ENCODE measurements at regions not wholly inside any gene's neighbourhood (a gene's known extent, or its start where the extent isn't known, plus 50 kb on each side); places are given as distances from the start of the nearest gene placed in this dataset.
"Not testable (repeated sequence)": the region's sequence is repeated elsewhere in the genome, so short reads cannot be mapped to it uniquely, and the experiment has no call there.

DNA sequence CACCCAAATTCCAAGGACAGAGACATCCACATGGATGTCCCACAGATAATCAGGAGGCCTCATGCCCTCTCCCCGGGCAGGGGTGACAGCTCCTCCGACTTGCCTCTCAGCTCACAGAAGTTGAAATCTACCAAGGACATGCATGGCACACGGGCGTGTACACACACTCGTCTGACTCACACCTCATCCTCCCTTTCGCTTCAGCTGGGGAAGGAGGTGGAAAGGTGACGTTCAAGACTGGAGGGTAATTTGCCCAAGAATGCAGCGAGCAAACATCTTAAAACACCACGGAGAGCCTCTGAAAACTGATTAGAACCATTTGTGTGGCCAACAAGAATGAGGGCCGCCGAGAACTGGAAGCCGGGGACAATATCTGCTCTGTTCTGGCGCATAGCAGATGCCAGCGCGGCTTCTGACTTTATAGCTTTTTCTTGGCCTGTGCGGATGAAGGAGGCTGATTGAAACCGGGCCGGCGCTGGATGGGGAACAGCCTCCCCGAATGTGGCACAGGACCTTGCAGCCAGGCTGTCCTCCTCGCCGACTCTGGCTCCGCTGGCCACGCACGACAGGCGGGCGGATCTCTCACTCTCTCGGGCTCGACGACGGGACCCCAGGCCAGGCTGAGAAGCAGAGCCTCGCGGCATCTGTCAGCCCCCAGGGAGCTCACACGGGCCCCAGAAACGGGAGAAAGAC lies 100.9 kb downstream of the C16orf95 start:
- Histone ChIP-seq H3K79me2 (ENCODE audit: low read length) (no peaks in the 10 kb centered on the region), H3K9me3 (ENCODE audit: insufficient read depth, low read length) (no peaks in the 10 kb centered on the region), H4K20me1 (ENCODE audit: insufficient read depth, low read length) (no peaks in the 10 kb centered on the region), H2AFZ (ENCODE audit: low read depth, low read length) (no peak overlapping the region), H3K27me3 (ENCODE audit: low read depth, low read length) (no peaks in the 10 kb centered on the region), H3K27ac (ENCODE audit: low read length) (no peak overlapping the region), H3K36me3 (replicated peaks; ENCODE audit: low read depth, low read length) (no peaks in the 10 kb centered on the region), H3K4me2 (ENCODE audit: low read length) (no peak overlapping the region), H3K9ac (ENCODE audit: low read length) (no peak overlapping the region), H3K4me3 (ENCODE audit: low read length) (no peak overlapping the region), H3K4me1 (ENCODE audit: low read length) (no peaks in the 10 kb centered on the region)
- no peak for TF ChIP-seq EZH2phosphoT487 (IDR thresholded peaks at IDR 0.05; ENCODE audit: low read depth)

DNA sequence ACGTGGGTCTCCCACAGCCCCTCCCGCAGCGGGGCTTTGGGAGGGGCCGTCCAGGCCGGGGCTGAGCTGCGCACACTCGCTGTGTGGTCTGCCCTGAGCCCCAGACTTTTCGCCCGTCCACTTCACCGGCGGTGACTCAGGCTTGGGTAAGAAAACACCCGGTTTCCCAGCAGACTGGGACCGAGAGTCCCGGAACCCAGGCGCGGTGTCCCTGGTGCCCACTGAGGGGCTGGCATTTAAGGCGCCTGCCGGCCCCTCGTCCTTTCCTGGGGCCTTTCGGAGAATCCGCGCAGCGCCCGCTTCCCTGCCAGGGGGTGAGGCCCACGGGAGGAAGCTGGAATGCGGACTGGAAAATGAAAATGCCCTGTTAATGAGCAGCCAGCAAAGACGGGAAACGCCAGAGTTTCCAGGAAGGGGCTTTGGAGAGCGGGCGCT lies 100.3 kb downstream of the C16orf95 start:
- no peak overlapping the region for H2AFZ ChIP-seq (ENCODE audit: low read depth, low read length)
- no peak overlapping the region for H3K4me2 ChIP-seq (ENCODE audit: low read length)
- H3K4me1 ChIP-seq (ENCODE audit: low read length), result no peaks in the 10 kb centered on the region

GRCh38 chr16:87217802-87218201 lies 99.4 kb downstream of the C16orf95 start:
- not testable (repeated sequence) for H3K4me1 ChIP-seq (ENCODE audit: low read length); H2AFZ ChIP-seq (ENCODE audit: low read depth, low read length)

More for the DNA sequence above, 100.3 kb downstream of the C16orf95 start:
- no peaks in the 10 kb centered on the region for H3K79me2 ChIP-seq (ENCODE audit: low read length)
- H3K9me3 ChIP-seq (ENCODE audit: insufficient read depth, low read length), result no peaks in the 10 kb centered on the region
- H3K36me3 ChIP-seq (replicated peaks; ENCODE audit: low read depth, low read length), result no peaks in the 10 kb centered on the region
- H3K9ac ChIP-seq (ENCODE audit: low read length), result no peak overlapping the region
- H3K27ac ChIP-seq (ENCODE audit: low read length), result no peak overlapping the region
- no peaks in the 10 kb centered on the region for H3K27me3 ChIP-seq (ENCODE audit: low read depth, low read length)
- TF ChIP-seq, protein P1, sequence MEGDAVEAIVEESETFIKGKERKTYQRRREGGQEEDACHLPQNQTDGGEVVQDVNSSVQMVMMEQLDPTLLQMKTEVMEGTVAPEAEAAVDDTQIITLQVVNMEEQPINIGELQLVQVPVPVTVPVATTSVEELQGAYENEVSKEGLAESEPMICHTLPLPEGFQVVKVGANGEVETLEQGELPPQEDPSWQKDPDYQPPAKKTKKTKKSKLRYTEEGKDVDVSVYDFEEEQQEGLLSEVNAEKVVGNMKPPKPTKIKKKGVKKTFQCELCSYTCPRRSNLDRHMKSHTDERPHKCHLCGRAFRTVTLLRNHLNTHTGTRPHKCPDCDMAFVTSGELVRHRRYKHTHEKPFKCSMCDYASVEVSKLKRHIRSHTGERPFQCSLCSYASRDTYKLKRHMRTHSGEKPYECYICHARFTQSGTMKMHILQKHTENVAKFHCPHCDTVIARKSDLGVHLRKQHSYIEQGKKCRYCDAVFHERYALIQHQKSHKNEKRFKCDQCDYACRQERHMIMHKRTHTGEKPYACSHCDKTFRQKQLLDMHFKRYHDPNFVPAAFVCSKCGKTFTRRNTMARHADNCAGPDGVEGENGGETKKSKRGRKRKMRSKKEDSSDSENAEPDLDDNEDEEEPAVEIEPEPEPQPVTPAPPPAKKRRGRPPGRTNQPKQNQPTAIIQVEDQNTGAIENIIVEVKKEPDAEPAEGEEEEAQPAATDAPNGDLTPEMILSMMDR (IDR thresholded peaks at IDR 0.05; ENCODE audit: low read depth, low read length), result no peak
- TF ChIP-seq EZH2phosphoT487 (IDR thresholded peaks at IDR 0.05; ENCODE audit: low read depth), result no peak
- H3K4me3 ChIP-seq (ENCODE audit: low read length), result no peak overlapping the region
- H4K20me1 ChIP-seq (ENCODE audit: insufficient read depth, low read length), result no peaks in the 10 kb centered on the region

DNA sequence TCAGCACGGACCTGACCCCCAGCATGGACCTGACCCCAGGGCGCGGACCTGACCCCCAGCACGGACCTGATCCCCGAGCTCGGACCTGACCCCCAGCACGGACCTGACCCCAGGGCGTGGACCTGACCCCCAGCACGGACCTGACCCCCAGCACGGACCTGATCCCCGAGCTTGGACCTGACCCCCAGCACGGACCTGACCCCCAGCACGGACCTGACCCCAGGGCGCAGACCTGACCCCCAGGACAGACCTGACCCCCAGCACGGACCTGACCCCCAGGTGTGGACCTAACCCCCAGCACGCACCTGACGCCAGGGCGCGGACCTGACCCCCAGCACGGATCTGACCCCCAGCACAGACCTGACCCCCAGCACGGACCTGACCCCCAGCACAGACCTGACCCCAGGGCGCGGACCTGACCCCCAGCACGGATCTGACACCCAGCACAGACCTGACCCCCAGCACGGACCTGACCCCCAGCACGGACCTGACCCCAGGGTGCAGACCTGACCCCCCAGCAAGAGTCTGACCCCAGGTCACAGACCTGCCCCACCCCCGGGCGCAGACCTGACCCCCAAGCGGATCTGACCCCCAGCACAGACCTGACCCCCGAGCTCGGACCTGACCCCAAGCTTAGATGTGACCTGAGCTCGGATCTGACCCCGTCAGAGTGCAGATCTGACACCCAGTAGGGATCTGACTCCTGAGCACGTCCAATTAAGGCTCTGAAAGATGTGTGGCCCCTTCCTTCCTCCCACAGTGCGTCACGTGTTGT lies 98.7 kb downstream of the C16orf95 start:
- Histone ChIP-seq H3K4me2 (ENCODE audit: low read length) (no peak overlapping the region), H2AFZ (ENCODE audit: low read depth, low read length) (no peak overlapping the region), H3K27ac (ENCODE audit: low read length) (no peak overlapping the region), H3K36me3 (replicated peaks; ENCODE audit: low read depth, low read length) (no peaks in the 10 kb centered on the region), H3K4me1 (ENCODE audit: low read length) (no peaks in the 10 kb centered on the region), H3K9ac (ENCODE audit: low read length) (no peak overlapping the region), H3K27me3 (ENCODE audit: low read depth, low read length) (no peaks in the 10 kb centered on the region), H3K4me3 (ENCODE audit: low read length) (no peak overlapping the region), H4K20me1 (ENCODE audit: insufficient read depth, low read length) (no peaks in the 10 kb centered on the region), H3K79me2 (ENCODE audit: low read length) (no peaks in the 10 kb centered on the region), H3K9me3 (ENCODE audit: insufficient read depth, low read length) (no peaks in the 10 kb centered on the region)
- TF ChIP-seq EZH2phosphoT487 (IDR thresholded peaks at IDR 0.05; ENCODE audit: low read depth), result no peak
- TF ChIP-seq, protein P1 (IDR thresholded peaks at IDR 0.05; ENCODE audit: low read depth, low read length), result no peak

More at GRCh38 chr16:87217802-87218201, 99.4 kb downstream of the C16orf95 start:
- H3K4me3 ChIP-seq (ENCODE audit: low read length); H3K9ac ChIP-seq (ENCODE audit: low read length); H3K9me3 ChIP-seq (ENCODE audit: insufficient read depth, low read length); H3K4me2 ChIP-seq (ENCODE audit: low read length); H3K36me3 ChIP-seq (replicated peaks; ENCODE audit: low read depth, low read length); H3K27me3 ChIP-seq (ENCODE audit: low read depth, low read length); H3K79me2 ChIP-seq (ENCODE audit: low read length); H4K20me1 ChIP-seq (ENCODE audit: insufficient read depth, low read length); H3K27ac ChIP-seq (ENCODE audit: low read length): not testable (repeated sequence)
